DMS114 treated with DMSO at 0.1 percent for 48 hours (cell line): ENCODE measurements at regions not wholly inside any gene's neighbourhood (a gene's known extent, or its start where the extent isn't known, plus 50 kb on each side); places are given as distances from the start of the nearest gene placed in this dataset.

Experiments used
- DNase-seq: peaks from one replicate; lab custom pipeline; 2025; ENCODE audit not compliant: unreplicated experiment; lab: John Stamatoyannopoulos, UW

DNA sequence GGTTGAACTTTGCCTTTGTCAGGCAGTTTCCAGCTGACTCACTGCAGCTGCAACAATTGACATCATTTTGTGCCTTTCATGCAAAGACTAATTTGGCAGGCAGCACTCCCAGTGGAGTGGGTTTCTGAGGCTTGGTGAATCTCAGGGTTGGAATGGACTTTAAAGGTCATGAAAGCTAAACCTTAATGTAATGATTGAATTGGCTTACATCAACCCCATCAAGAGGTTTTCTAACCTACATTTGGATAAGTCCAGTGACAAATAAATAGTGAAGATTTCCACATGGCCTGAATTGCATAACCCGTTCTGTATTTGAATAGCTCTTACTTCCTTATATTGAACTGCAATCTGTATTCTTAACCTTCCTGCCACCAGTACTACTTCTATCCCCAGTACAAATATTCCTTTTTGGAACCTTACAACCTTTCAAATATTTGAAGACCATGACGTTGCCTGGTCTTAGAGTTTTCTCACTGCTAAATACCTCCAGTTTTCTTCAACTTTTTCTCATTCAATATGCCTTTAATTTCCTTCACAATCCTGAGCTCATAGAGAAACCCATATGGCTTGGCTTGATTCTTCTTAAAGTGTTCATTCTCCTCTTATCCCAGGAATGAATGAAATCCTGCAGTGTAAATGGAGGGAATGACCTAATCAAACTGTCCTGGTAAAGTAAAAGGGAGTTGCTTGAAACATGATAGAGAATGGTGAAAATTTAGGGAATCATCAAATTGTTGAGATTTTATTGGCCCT, 168.1 kb upstream of the NOVA1 start:
- DNase-seq = no peak

DNA sequence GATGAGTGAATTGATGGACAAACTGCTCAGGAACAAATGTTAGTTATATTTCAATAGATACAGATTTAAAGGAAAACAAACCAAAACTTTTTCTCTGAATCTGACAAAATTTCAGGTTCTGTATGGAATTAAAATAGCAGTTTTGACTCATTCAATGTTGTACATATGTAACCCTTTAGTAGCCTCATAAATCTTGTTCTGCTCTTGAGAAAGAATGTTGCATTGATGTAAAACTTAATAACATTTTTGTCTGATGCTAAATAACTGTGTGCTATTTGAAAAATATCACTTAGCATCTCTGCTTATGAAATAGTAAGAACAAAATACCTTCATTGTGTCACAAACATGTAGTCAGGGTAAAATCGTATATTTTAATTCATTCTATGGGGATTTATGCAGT, 168.9 kb upstream of the NOVA1 start:
- no peak for DNase-seq

DNA sequence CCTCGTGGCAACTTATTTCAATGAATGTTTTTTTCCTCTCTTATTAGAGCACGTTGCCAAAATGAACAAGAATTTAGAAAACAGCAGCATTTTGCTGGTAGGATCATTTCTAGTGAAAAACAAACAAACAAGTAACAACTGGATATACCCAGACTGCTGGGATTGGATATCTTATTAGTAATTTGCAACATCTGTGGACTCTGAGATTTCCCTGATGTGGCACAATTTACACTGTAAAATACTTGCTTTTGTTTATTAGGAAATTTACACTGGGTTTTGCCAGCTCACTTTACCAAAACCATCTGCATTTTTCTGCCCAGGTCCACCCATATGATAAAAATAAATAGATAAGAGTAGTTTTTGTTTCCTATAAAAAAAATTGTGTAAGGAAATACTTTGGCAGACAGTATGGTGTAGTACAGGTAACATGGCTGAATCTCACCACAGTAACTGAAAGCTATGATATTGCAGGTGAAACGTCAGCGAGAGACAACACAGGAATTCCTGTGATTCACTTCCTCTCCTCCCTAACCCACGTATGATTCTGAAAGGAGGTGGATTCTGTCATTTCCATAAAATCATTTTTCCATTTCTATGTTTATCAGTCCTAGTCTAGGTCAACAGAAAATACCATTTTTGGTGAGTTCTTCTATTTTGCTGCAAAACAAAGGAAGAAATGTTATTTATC, 176.2 kb upstream of the NOVA1 start:
- no peak for DNase-seq

DNA sequence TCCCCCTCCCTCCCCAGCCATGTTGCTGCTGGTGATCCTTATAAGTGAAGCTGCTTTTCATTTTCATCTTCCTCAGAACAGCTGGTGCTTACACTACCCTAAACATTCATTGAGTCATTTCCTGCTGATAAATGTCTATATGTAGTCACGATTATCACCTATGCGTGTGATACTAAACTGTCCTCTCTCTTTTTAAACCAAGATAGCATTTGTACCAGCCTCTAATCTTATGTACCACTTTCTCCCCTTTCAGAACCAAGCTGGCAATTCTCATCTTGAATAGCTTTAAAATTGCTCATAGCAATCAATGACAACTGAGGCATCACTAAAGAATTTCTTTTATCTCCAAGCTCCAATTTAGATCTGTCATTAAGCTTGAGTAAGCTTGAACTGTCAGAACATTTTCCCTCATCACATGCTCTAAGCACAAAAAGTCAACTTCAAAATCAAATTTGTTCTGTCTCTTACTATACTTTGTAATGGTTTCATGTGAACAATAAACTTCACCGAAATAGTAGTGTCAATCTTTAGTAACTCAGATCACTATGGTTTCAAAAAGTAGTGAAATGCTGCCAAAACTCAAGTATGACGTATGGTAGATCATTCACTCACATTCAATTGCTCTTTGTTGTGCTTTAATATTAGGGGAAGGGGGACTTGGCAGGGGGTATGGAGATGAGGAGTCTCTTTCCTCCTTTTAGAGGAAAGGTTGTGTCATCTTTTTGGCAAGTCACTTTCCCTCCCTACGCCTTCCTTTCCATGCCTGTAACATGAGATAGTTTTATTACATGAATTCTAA, 178.1 kb upstream of the NOVA1 start:
- DNase-seq = no peak

DNA sequence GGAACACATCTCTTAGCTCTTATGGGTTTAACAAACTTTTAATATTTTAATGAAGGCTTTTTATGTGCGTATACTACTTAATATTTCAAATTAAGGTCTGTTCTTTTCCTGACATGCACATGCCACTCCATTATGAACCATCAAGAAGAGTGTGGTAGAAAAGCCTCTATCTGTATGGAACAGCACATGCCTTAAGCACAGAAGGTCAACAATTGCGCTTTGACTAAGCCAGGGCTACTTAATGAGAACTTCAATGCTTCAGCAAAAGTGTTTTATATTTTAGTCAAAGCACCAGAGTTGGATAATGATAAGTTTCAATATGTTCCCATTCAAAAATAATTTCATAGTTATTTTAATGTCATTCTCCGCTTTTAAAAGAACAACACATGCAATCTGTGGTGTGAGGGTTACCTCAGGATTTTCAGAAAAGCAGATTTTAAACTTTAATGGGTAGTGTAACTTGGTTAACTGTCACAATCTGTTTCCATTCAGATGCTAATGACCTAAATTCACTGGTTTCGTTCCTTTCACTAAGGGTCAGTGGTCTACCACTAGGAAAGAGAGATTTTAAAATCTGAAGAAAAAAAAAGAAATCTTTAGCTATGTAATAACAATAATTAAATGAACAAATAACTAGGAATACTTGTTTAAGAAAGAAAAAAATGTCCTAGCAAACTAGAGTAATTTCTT, 193.4 kb upstream of the NOVA1 start:
- DNase-seq = no peak

DNA sequence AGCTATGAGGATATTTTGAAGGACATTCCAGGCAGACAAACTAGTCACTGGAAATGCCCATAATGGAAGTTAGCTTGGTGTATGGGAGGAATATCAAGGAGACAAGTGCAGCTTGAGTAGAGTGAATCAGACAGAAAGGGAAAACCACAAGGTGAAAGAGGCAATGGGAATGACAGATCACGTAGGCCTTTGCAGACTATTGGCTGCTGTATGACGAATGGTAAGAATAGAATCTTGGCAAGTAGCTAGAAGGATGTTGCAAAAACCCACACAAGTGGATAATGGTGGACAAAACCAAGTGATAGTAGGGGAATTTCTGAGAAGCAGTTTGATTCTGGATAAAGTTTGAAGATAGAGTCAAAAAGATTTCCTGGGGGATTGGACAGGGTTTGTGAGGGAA, 196.9 kb upstream of the NOVA1 start:
- no peak for DNase-seq

DNA sequence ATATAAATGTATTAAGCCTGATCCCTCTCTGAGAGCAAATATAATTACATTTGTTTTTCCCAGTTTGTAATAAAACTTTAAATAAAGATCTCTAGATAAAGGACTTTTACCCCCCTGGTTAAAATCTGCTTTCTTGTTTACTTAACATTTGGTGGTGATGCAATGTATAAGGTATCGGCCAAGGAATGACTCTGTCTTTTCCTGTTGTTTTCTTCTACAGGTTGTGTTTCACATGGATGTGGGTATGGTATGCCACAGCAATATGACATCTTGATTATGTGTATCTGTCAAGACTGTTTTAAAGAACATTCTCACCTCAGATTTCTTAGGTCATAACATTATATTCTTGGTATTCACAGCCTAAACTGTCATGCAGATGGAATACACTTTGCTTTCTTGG, 210.6 kb upstream of the NOVA1 start:
- no peak for DNase-seq

DNA sequence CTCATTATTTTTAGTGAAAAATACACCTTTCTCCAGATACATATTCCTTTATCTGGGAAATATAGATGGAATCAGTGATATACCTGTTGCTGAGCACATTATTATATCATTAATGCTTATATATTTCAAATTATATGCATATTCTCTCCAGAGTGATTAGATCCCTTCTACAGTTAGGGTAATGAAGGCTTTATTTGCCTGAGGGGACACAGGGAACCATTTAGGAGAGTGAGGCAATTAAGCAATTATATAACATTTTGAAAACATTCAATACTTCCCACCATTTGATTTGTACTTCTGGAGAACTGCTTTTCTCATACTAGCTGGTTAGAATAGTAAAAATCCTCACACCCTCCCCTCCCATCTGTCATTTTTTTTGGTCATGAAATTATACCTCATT, 212.8 kb upstream of the NOVA1 start:
- DNase-seq = no peak

DNA sequence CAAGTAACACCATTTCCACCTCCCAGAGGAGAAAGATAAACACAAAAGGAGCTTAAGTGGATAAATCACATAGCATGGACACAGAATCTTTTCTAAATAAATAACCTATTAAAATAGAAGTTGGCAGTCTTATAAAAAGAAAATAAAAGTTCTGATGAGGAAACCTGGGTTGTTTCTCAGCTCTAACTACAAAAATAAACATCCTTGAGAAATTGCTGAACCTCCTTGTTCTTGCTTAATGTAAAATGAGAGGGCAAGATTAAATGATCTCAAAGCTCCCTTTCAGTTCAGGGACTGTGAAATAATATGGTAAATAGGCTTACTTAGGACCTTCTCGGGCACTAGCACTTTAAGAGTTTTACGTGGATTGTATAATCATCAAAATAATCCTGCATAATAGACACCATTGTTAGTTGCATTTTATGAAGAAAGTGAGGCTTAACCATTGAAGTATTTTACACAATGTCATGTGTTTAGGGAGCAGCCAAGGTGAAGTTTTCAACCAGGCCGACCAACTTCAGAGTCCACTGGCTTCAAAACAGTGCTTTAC, 214.0 kb upstream of the NOVA1 start:
- no peak for DNase-seq

DNA sequence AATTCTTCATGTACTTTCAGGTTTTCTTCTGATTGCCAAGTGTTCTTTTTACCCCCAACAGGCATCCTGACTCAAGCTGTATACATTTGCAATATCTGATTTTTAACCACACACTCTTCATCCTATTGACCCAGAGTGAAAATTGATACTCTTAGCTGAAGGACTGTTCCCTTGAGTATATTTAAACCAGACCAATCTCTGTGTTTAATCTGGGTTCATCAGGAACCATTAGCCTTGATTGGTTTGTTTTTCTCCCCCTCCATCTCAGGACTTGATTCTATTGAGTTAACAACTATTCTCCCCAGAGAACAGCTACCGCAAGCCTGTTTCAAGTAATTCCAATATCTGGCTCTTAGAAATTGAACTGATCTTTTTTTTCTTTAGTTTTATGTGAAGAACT, 222.3 kb upstream of the NOVA1 start:
- DNase-seq = no peak

DNA sequence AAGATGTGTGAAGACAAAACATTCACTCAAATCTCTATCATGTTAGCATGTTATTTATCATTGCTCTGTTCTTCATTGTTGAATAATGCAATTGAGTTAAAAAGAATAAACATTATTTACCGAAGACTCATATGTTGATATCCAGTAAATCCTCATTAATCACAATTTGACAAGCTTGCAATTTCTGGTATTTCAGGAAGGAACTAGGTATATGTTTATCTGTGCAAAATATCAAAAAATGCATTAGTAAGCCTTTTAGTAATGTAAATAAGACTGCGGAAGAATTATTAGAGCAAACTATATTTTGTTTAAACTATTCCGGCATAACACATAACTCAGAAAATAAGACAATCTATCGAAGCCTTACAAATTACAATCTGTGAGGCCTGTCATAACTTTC, 222.7 kb upstream of the NOVA1 start:
- no peak for DNase-seq

DNA sequence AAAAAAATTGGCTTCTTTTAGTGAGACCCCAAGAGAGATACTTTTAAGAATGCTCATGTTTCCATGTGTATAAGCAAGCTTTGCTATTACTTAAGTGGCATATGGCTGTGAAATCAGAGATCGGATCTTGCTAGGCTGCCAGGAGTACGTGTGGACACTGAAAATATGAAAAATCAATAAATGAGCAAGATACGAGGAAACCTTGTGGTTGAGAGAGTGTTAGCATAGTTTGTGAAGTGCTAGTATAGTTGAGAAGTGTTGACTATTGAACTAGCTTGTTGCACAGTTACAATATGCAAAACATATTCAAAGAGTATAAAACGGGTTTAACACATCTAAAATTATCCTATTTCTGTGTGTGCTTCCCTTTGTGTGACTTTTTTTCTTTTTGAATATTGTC, 230.9 kb upstream of the NOVA1 start:
- no peak for DNase-seq

DNA sequence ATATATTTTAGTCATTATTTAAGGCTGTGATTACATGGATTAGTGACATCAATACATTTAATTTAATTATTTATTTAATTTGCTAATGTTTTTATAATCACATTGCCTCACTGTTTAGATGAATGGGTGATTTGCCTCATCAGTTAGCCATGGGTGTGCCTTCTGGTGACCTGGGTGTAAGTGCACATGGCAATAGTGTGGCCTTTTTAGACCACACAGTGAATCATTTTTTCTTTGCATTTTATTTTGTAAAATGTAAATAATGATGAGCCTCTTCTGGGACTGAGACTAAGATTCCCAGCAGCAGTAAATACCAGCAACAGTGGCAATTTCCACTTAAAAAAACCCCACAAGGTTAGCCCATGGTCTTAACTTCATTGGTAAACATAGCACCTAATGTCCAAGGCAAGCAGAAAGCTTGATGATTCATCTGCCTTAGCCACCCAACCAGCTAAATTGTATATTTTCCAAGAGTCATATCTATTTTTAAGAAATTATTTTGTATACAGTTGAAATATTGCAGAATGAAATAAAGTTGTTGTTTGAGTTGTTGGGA, 235.9 kb upstream of the NOVA1 start:
- no peak for DNase-seq

DNA sequence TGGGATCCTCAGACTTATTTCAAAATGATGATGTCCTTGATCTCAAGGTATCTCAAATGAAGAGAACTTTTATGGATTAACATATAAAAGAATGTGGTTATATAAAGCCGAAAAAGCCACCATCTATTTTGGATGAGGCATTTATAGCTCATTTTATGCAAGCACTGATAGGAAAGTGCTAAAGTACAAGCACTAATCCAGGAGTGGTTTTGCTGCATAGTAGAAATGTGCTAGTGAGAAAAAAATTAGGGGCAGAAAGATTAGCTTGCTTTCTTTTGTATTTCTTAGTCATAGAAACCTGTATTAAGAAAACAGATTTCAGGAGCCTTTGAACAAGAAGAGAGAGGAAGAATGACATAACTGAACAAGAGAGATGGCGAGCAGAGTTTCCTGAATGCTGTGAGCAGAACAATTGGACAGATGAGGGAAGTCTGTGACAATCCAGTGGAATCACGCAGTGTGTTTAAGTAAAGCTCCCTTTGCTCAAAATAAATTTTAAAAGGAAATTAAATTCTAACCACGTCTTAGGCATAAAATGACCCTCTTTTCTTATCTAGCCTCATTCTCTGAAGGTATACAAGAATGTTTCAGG, 238.2 kb upstream of the NOVA1 start:
- no peak for DNase-seq

DNA sequence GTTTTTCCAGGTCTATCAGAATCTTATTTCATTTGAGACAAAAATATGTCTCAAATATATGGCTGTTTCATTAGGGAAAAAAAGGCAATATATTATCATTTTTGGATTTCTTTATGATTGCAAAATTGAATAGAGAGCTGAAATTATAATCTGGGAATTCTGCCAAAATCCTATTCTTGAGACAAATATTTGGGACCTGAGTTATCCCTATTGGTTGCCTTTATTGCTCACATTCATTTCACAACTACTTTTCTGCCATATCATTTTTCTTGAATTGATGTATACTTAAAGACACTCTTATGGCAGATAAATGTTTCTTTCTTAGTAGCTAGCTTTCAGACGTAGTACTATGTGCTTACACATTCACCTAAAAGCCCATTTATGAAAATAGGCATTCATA, 241.6 kb upstream of the NOVA1 start:
- DNase-seq = no peak

DNA sequence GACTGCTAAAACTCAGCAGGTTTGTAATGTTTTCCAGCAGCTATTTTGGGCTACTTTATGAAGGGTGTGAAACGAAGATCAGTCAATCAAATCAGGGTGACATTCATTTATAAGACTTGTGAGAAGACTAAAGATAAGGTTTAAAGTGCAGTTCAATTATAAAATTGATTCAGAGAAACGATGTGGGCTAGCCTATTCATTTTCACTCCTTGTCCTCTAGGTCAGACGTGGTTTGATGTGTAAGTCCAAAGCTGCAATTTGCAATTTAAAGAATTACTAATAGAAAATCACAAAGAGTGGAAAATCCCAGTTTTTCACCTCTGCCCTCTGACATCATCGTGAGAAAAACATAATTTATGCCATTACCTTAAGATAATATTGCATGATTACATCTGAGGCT, 243.5 kb upstream of the NOVA1 start:
- no peak for DNase-seq

DNA sequence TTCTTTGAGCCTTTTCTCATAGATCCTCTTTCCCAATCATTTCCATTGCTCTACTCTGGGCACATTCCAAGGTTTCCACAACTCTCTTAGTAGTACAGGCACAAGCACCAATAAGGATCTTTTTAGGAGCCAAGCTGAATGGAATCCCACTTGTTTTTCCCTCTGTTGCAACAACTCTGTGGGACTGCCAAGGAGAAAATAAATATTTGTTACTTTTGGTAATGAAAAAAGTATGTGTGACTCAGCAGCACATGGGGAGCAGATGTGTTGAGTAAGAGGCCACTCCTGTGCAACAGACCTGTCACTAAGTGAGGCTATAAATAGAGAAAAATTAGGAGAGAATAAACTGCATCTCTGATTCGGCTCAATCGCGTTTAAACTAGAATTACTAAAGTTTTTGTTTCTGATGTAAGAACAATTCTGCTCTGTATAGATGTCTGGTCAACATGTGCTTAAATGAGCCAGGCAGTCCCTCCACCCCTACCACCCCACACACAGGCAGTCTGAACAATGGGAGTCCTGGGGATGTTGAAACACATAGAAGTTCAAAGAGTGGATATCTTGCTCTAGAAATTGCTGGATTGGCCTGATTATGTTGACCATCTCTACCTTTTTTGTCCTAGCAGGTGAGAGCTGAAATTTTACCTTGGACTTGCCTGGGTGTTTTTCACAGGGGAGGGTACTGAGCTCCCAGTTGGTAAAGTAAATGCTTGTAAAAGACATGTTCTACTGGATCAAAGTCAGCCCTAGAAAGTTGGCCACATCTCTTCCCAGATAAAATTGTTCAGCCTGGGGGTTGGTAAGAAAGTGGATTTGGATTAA, 244.3 kb upstream of the NOVA1 start:
- DNase-seq = no peak

DNA sequence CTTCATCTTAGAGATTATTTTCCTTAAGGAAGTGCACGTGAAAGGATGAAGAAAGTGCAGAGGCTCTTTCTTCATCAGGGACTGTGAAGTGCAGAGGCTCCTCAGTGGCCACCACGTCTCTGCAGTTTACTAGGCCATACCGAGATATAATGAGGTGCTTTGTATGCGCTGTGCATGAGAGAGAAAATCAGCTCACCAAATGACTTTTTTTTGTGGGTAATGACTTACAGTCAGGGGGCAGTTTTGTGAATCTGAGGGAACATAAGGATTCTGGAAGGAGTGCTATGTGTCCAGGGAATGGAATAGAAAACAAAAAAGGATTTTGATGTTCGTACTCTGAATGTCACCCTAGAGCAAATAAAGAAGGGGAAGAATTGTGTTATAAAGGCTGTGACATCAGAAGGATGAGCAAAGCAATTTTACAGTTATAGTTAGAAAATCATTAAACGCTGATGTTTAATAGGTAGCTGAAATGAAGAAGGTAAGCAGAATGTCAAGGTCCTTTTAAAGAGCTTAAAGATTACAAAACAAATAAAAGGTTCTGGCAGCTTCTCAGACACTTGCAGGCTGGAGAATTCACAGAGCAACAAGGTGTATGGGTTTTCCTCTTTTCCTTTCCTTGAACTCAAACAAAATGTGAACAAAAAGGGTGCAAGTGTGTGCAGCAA, 247.5 kb upstream of the NOVA1 start:
- DNase-seq = no peak

DNA sequence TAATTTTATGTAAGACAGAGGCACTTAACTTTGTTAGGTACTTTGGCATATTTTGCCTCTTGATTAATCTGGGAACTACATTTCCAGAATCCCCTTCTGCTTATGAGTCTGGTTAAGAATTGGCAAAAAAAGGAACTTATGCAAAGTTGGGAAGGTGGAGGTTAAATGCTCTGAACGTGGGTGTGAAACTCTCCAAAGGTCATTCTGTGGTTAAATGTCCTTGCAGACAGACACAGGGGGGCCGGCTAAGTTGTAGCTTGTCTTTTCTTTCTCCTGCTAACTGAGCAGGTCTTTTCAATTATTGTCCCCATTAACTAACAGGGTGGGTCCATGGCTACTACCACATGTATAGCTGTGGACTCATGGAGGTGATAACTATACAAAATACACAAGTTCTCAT, 248.6 kb upstream of the NOVA1 start:
- DNase-seq = no peak
